ENCODE measurements at regions not wholly inside any gene's neighbourhood (a gene's known extent, or its start where the extent isn't known, plus 50 kb on each side); places are given as distances from the start of the nearest gene placed in this dataset.

GRCh38 chr2:199588054-199588453 is 130.3 kb upstream of the SATB2 start:
- ChIA-PET SMC1A (ENCODE audit: uncharacterized antibody, unreplicated experiment) (no interaction called here), CTCF (no interaction called here), RAD21 (ENCODE audit: unreplicated experiment) (no interaction called here), POLR2A (no interaction called here)
- in situ Hi-C loops (cut with MboI), result no loop called here
- no peak overlapping the region for H2AFZ ChIP-seq (ENCODE audit: control insufficient read depth, low read depth, low read length)
- 50% methylated on average over 3 of the region's 3 CpGs for WGBS (ENCODE audit: insufficient coverage, insufficient replicate concordance, low lambda C conversion rate, missing lambda C conversion rate)
- no peak overlapping the region for H3K4me3 ChIP-seq
- no peaks in the 10 kb centered on the region for H4K20me1 ChIP-seq (ENCODE audit: control insufficient read depth, insufficient read depth)
- no peak overlapping the region for H3K4me2 ChIP-seq (ENCODE audit: control insufficient read depth, insufficient read depth)
- DNase-seq (ENCODE audit: low read depth, low spot score) (no peak), ATAC-seq (no peak), FAIRE-seq (no peak)
- H3K79me2 ChIP-seq (ENCODE audit: control insufficient read depth, insufficient read depth, low read length), result no peaks in the 10 kb centered on the region
- intact Hi-C loops (cut with micrococcal nuclease; ENCODE audit: unreplicated experiment), result no loop called here
- TF ChIP-seq ESRRA (IDR thresholded peaks at IDR 0.05; ENCODE audit: low read length) (no peak), DPF2 (IDR thresholded peaks at IDR 0.05) (no peak), FOXK2 (IDR thresholded peaks at IDR 0.05) (no peak), SMAD1 (IDR thresholded peaks at IDR 0.05; ENCODE audit: low read depth, partially characterized antibody) (no peak), PKNOX1 (IDR thresholded peaks at IDR 0.05) (no peak), IKZF1 (conservative IDR thresholded peaks at IDR 0.05) (no peak), RB1 (IDR thresholded peaks at IDR 0.05; ENCODE audit: borderline replicate concordance) (no peak), FOXM1 (IDR thresholded peaks at IDR 0.05; ENCODE audit: low read depth, low read length) (no peak), NFYA (IDR thresholded peaks at IDR 0.05; ENCODE audit: borderline replicate concordance, low read depth, low read length) (no peak), STAT3 (IDR thresholded peaks at IDR 0.05; ENCODE audit: low read depth, low read length) (no peak), MXI1 (IDR thresholded peaks at IDR 0.05; ENCODE audit: low read depth, low read length) (no peak), MTA2 (IDR thresholded peaks at IDR 0.05; ENCODE audit: low read depth) (no peak), SIX5 (IDR thresholded peaks at IDR 0.05; ENCODE audit: low read depth, low read length, severe bottlenecking) (no peak), CBX3 (IDR thresholded peaks at IDR 0.05; ENCODE audit: borderline replicate concordance, low read depth) (no peak)
- H3K27ac ChIP-seq (ENCODE audit: control insufficient read depth, insufficient read depth), result no peak overlapping the region
- H3K4me1 ChIP-seq (ENCODE audit: control insufficient read depth, insufficient read depth, low read length), result no peaks in the 10 kb centered on the region
- peaks cover 0 to 3% of the 10 kb centered on the region in 2 experiments; a peak in 1 of 4 replicates for H3K27me3 ChIP-seq (replicated peaks in 1 of 2; ENCODE audit: control insufficient read depth in 2 of 2, insufficient read depth in 2 of 2, low read length in 1 of 2)
- no peaks in the 10 kb centered on the region for H3K9me3 ChIP-seq (replicated peaks; ENCODE audit: control insufficient read depth, insufficient read depth, low read length)
- no peaks in the 10 kb centered on the region for H3K36me3 ChIP-seq (ENCODE audit: control insufficient read depth in 2 of 2, insufficient read depth in 2 of 2, low read length in 1 of 2)
- no peak overlapping the region for H3K9ac ChIP-seq (ENCODE audit: control insufficient read depth, insufficient read depth, low read length)
- no TSS peak for BruUV-seq (replicated peaks)
